Stimulated activated memory B cell treated with anti-CD40 and anti-IgM and Interleukin-4, amounts not matched to agents 10 μg/mL and 1 μg/mL and 100 μg/mL, for 72 hours (primary cell): ENCODE measurements at regions not wholly inside any gene's neighbourhood (a gene's known extent, or its start where the extent isn't known, plus 50 kb on each side); places are given as distances from the start of the nearest gene placed in this dataset.
"Not testable (repeated sequence)": the region's sequence is repeated elsewhere in the genome, so short reads cannot be mapped to it uniquely, and the experiment has no call there.

ENCODE experiments used
- ATAC-seq: fragments of 150-1000 bp; cut with Tn5 transposase; 2 replicates; pipeline ENCODE4 v1.10.0; 2021
- H3K27ac Mint-ChIP-seq: one replicate; pipeline ENCODE4 v1.8.0; 2022; ENCODE audit warnings: mild to moderate bottlenecking, mixed read lengths
- H3K27me3 Mint-ChIP-seq: one replicate; pipeline ENCODE4 v1.8.0; 2022; ENCODE audit warnings: mixed read lengths
- H3K36me3 Mint-ChIP-seq: one replicate; pipeline ENCODE4 v1.8.0; 2022; ENCODE audit warnings: mixed read lengths
- H3K4me1 Mint-ChIP-seq: one replicate; pipeline ENCODE4 v1.8.0; 2022; ENCODE audit warnings: mixed read lengths
- H3K4me3 Mint-ChIP-seq: one replicate; pipeline ENCODE4 v1.8.0; 2022; ENCODE audit warnings: mild to moderate bottlenecking, moderate library complexity, mixed read lengths
- H3K9me3 Mint-ChIP-seq: one replicate; pipeline ENCODE4 v1.8.0; 2022; ENCODE audit warnings: mixed read lengths

GRCh38 chr21:20459838-20460237 lies 538.4 kb upstream of the NCAM2 start:
- Mint-ChIP-seq H3K9me3 (no peaks in the 10 kb centered on the region), H3K27ac (no peak overlapping the region), H3K4me3 (no peak overlapping the region), H3K4me1 (no peaks in the 10 kb centered on the region), H3K27me3 (no peaks in the 10 kb centered on the region), H3K36me3 (no peaks in the 10 kb centered on the region)
- ATAC-seq: peak; percentile 45

- no peak for ATAC-seq
- no peak overlapping the region for H3K4me3 Mint-ChIP-seq
- H3K36me3 Mint-ChIP-seq: no peaks in the 10 kb centered on the region
- no peak overlapping the region for H3K27ac Mint-ChIP-seq
- no peaks in the 10 kb centered on the region for H3K4me1 Mint-ChIP-seq
- H3K27me3 Mint-ChIP-seq: no peaks in the 10 kb centered on the region
- no peaks in the 10 kb centered on the region for H3K9me3 Mint-ChIP-seq
Observed at GRCh38 chr21:20463362-20463761, 534.8 kb upstream of the NCAM2 start.

- Mint-ChIP-seq H3K9me3 (no peaks in the 10 kb centered on the region), H3K4me1 (no peaks in the 10 kb centered on the region), H3K4me3 (no peak overlapping the region), H3K27ac (no peak overlapping the region), H3K36me3 (no peaks in the 10 kb centered on the region), H3K27me3 (no peaks in the 10 kb centered on the region)
- ATAC-seq: no peak
Observed at GRCh38 chr21:20469361-20469760, 528.8 kb upstream of the NCAM2 start.

- no peaks in the 10 kb centered on the region for H3K27me3 Mint-ChIP-seq
- no peak overlapping the region for H3K27ac Mint-ChIP-seq
- peaks cover 2% of the 10 kb centered on the region for H3K9me3 Mint-ChIP-seq
- H3K4me1 Mint-ChIP-seq: no peaks in the 10 kb centered on the region
- no peaks in the 10 kb centered on the region for H3K36me3 Mint-ChIP-seq
- no peak overlapping the region for H3K4me3 Mint-ChIP-seq
- no peak for ATAC-seq
Observed at GRCh38 chr21:20486303-20486702, 511.9 kb upstream of the NCAM2 start.

GRCh38 chr21:20502915-20503314 lies 495.3 kb upstream of the NCAM2 start:
- not testable (repeated sequence) for ATAC-seq, H3K27ac Mint-ChIP-seq, H3K27me3 Mint-ChIP-seq, H3K36me3 Mint-ChIP-seq, H3K4me3 Mint-ChIP-seq, H3K4me1 Mint-ChIP-seq
- peaks cover 27% of the 10 kb centered on the region for H3K9me3 Mint-ChIP-seq

- no peaks in the 10 kb centered on the region for H3K27me3 Mint-ChIP-seq
- H3K36me3 Mint-ChIP-seq: no peaks in the 10 kb centered on the region
- ATAC-seq: no peak
- peaks cover 17% of the 10 kb centered on the region for H3K9me3 Mint-ChIP-seq
- no peak overlapping the region for H3K27ac Mint-ChIP-seq
- no peaks in the 10 kb centered on the region for H3K4me1 Mint-ChIP-seq
- no peak overlapping the region for H3K4me3 Mint-ChIP-seq
Observed at GRCh38 chr21:20507783-20508182, 490.4 kb upstream of the NCAM2 start.

- Mint-ChIP-seq H3K36me3 (no peaks in the 10 kb centered on the region), H3K27me3 (no peaks in the 10 kb centered on the region), H3K4me3 (no peak overlapping the region), H3K4me1 (no peaks in the 10 kb centered on the region), H3K27ac (no peak overlapping the region), H3K9me3 (no peaks in the 10 kb centered on the region)
- ATAC-seq: no peak
Observed at GRCh38 chr21:20511216-20511880, 486.9 kb upstream of the NCAM2 start.

- ATAC-seq: no peak
- H3K27me3 Mint-ChIP-seq: no peaks in the 10 kb centered on the region
- H3K36me3 Mint-ChIP-seq: no peaks in the 10 kb centered on the region
- no peaks in the 10 kb centered on the region for H3K9me3 Mint-ChIP-seq
- H3K4me1 Mint-ChIP-seq: no peaks in the 10 kb centered on the region
- no peak overlapping the region for H3K27ac Mint-ChIP-seq
- no peak overlapping the region for H3K4me3 Mint-ChIP-seq
Observed at GRCh38 chr21:20515446-20515845, 482.8 kb upstream of the NCAM2 start.

- H3K27me3 Mint-ChIP-seq: no peaks in the 10 kb centered on the region
- H3K4me3 Mint-ChIP-seq: no peak overlapping the region
- H3K36me3 Mint-ChIP-seq: no peaks in the 10 kb centered on the region
- no peak for ATAC-seq
- no peaks in the 10 kb centered on the region for H3K9me3 Mint-ChIP-seq
- H3K4me1 Mint-ChIP-seq: no peaks in the 10 kb centered on the region
- no peak overlapping the region for H3K27ac Mint-ChIP-seq
Observed at GRCh38 chr21:20519076-20519475, 479.1 kb upstream of the NCAM2 start.

GRCh38 chr21:20522611-20523010 lies 475.6 kb upstream of the NCAM2 start:
- Mint-ChIP-seq H3K9me3 (no peaks in the 10 kb centered on the region), H3K27me3 (no peaks in the 10 kb centered on the region), H3K4me3 (no peak overlapping the region), H3K4me1 (no peaks in the 10 kb centered on the region), H3K27ac (no peak overlapping the region), H3K36me3 (no peaks in the 10 kb centered on the region)
- no peak for ATAC-seq

- Mint-ChIP-seq H3K9me3 (no peaks in the 10 kb centered on the region), H3K36me3 (no peaks in the 10 kb centered on the region), H3K4me3 (no peak overlapping the region), H3K27me3 (no peaks in the 10 kb centered on the region), H3K27ac (no peak overlapping the region), H3K4me1 (no peaks in the 10 kb centered on the region)
- no peak for ATAC-seq
Observed at GRCh38 chr21:20523191-20523590, 475.0 kb upstream of the NCAM2 start.

- H3K9me3 Mint-ChIP-seq: peaks cover 3% of the 10 kb centered on the region
- no peak for ATAC-seq
Observed at GRCh38 chr21:20527731-20528460, 470.3 kb upstream of the NCAM2 start.

GRCh38 chr21:20537130-20537529 lies 461.1 kb upstream of the NCAM2 start:
- Mint-ChIP-seq H3K36me3 (no peaks in the 10 kb centered on the region), H3K27me3 (no peaks in the 10 kb centered on the region), H3K9me3 (peaks cover 9% of the 10 kb centered on the region), H3K27ac (no peak overlapping the region), H3K4me3 (no peak overlapping the region), H3K4me1 (no peaks in the 10 kb centered on the region)
- no peak for ATAC-seq

More at GRCh38 chr21:20527731-20528460, 470.3 kb upstream of the NCAM2 start:
- Mint-ChIP-seq H3K4me3 (no peak overlapping the region), H3K36me3 (no peaks in the 10 kb centered on the region), H3K27ac (no peak overlapping the region), H3K27me3 (no peaks in the 10 kb centered on the region), H3K4me1 (no peaks in the 10 kb centered on the region)

- Mint-ChIP-seq H3K4me1 (no peaks in the 10 kb centered on the region), H3K27ac (no peak overlapping the region), H3K9me3 (peaks cover 9% of the 10 kb centered on the region), H3K27me3 (no peaks in the 10 kb centered on the region), H3K36me3 (no peaks in the 10 kb centered on the region), H3K4me3 (no peak overlapping the region)
- ATAC-seq: peak; percentile 51
Observed at GRCh38 chr21:20538039-20538658, 460.1 kb upstream of the NCAM2 start.

GRCh38 chr21:20545454-20545853 lies 452.8 kb upstream of the NCAM2 start:
- no peaks in the 10 kb centered on the region for H3K36me3 Mint-ChIP-seq
- no peaks in the 10 kb centered on the region for H3K4me1 Mint-ChIP-seq
- ATAC-seq: no peak
- H3K4me3 Mint-ChIP-seq: no peak overlapping the region
- no peaks in the 10 kb centered on the region for H3K27me3 Mint-ChIP-seq
- H3K27ac Mint-ChIP-seq: no peak overlapping the region
- no peaks in the 10 kb centered on the region for H3K9me3 Mint-ChIP-seq

- no peak for ATAC-seq
- Mint-ChIP-seq H3K27me3 (no peaks in the 10 kb centered on the region), H3K27ac (no peak overlapping the region), H3K36me3 (no peaks in the 10 kb centered on the region), H3K4me3 (no peak overlapping the region), H3K9me3 (no peaks in the 10 kb centered on the region), H3K4me1 (no peaks in the 10 kb centered on the region)
Observed at GRCh38 chr21:20551939-20552338, 446.3 kb upstream of the NCAM2 start.
